Endothelial cell of umbilical vein (primary cell): ENCODE measurements at regions not wholly inside any gene's neighbourhood (a gene's known extent, or its start where the extent isn't known, plus 50 kb on each side); places are given as distances from the start of the nearest gene placed in this dataset.

ENCODE experiments used
- BruUV-seq: library from RNA; stranded (reverse); fragments of 400-500 nt; replicated peaks from 2 replicates; lab custom pipeline; 2021; lab: Mats Ljungman, UMichigan
- CTCF ChIA-PET: fragments of 300-600, 350-600 bp; sonication (Branson Sonifier 250); formaldehyde crosslinking; loops from one replicate; lab custom pipeline; 2021; ENCODE audit warnings: antibody characterized with exemption, inconsistent platforms; lab: Charles Lee
- POLR2A ChIA-PET: fragments of 300-600, 350-600 bp; sonication (Branson Sonifier 250); formaldehyde crosslinking; loops from one replicate; lab custom pipeline; 2021; ENCODE audit warnings: antibody characterized with exemption, inconsistent platforms; lab: Charles Lee
- DNase-seq: peaks from one replicate; pipeline ENCODE4 v3.0.0-alpha.2; 2011; ENCODE audit warnings: low read depth, low spot score
- FAIRE-seq: peaks from 2 replicates; lab custom pipeline; 2011; peaks lifted over from hg19 to GRCh38; lab: Jason Lieb, UNC
- H2AFZ ChIP-seq: 2 replicates; pipeline ENCODE4 v1.6.0; 2012; ENCODE audit warnings: low read depth, low read length, control low read depth, inconsistent platforms
- H3K27ac ChIP-seq: 2 replicates; pipeline ENCODE4 v1.5.1; 2011; ENCODE audit warnings: low read depth, mild to moderate bottlenecking, control low read depth, low read length, moderate library complexity; ENCODE audit not compliant: insufficient read depth
- H3K27me3 ChIP-seq, 2 experiments: 2 replicates each; pipeline versions ENCODE4 v1.6.0 to v1.6.1; 2011; ENCODE audit warnings: low read length in 2 of 2, mixed read lengths in 1 of 2; ENCODE audit not compliant: control insufficient read depth in 2 of 2, insufficient read depth in 2 of 2
- H3K36me3 ChIP-seq, 2 experiments: 2 replicates in 1 of 2; 3 replicates in 1 of 2; pipeline ENCODE4 v1.5.1; 2011; ENCODE audit warnings: low read length in 2 of 2, mild to moderate bottlenecking in 1 of 2, moderate library complexity in 1 of 2; ENCODE audit not compliant: control insufficient read depth in 2 of 2, insufficient read depth in 2 of 2; ENCODE audit errors: extremely low read depth in 1 of 2
- H3K4me1 ChIP-seq: 3 replicates; pipeline ENCODE4 v1.5.1; 2011; ENCODE audit warnings: mild to moderate bottlenecking, low read length; ENCODE audit not compliant: control insufficient read depth, insufficient read depth; ENCODE audit errors: extremely low read depth
- H3K4me2 ChIP-seq: 2 replicates; pipeline ENCODE4 v1.6.1; 2011; ENCODE audit warnings: low read length, control low read depth, mixed read lengths; ENCODE audit not compliant: insufficient read depth
- H3K4me3 ChIP-seq, 3 experiments: fragments of 200-600 bp in 1 of 3; sonication (generic), shearing (Covaris generic) in 1 of 3; replicated peaks in 1 of 3; 2 replicates each; pipeline ENCODE4 v1.5.1; 2011 to 2016; ENCODE audit warnings: control low read depth in 3 of 3, low read length in 3 of 3, mild to moderate bottlenecking in 2 of 3, inconsistent platforms in 1 of 3, low read depth in 1 of 3, moderate library complexity in 1 of 3; ENCODE audit not compliant: insufficient read depth in 1 of 3
- H3K79me2 ChIP-seq: 2 replicates; pipeline ENCODE4 v1.6.0; 2012; ENCODE audit warnings: low read length, inconsistent platforms; ENCODE audit not compliant: control insufficient read depth, insufficient read depth
- H3K9ac ChIP-seq: replicated peaks from 2 replicates; pipeline ENCODE3; 2011; ENCODE audit warnings: low read length, control low read depth; ENCODE audit not compliant: insufficient read depth; ENCODE audit errors: extremely low read depth
- H3K9me1 ChIP-seq: replicated peaks from 3 replicates; pipeline ENCODE4 v1.6.0; 2011; ENCODE audit warnings: mild to moderate bottlenecking, low read length; ENCODE audit not compliant: control insufficient read depth, insufficient read depth; ENCODE audit errors: extremely low read depth
- H3K9me3 ChIP-seq: replicated peaks from 2 replicates; pipeline ENCODE4 v1.5.1; 2012; ENCODE audit warnings: low read length, inconsistent platforms; ENCODE audit not compliant: control insufficient read depth, insufficient read depth
- H4K20me1 ChIP-seq: replicated peaks from 2 replicates; pipeline ENCODE3; 2011; ENCODE audit warnings: mild to moderate bottlenecking, low read length; ENCODE audit not compliant: control insufficient read depth, insufficient read depth; ENCODE audit errors: extremely low read depth
- CTCF ChIP-seq, 2 donors: IDR thresholded peaks; 1 replicate in 1 of 2; 2 replicates in 1 of 2; pipeline ENCODE4 v1.5.1; 2011; ENCODE audit warnings: low read length in 2 of 2, mild to moderate bottlenecking in 2 of 2, moderate library complexity in 2 of 2, control low read depth in 1 of 2, inconsistent platforms in 1 of 2, low read depth in 1 of 2; ENCODE audit not compliant: insufficient read depth in 1 of 2; ENCODE audit errors: extremely low read depth in 1 of 2
- EZH2 ChIP-seq: IDR thresholded peaks from 2 replicates; pipeline ENCODE4 v1.6.1; 2012; ENCODE audit warnings: borderline replicate concordance, low read depth, mild to moderate bottlenecking, moderate library complexity, low read length, inconsistent platforms; ENCODE audit not compliant: severe bottlenecking
- FOS ChIP-seq: IDR thresholded peaks from 2 replicates; pipeline ENCODE4 v1.6.1; 2011; ENCODE audit warnings: mild to moderate bottlenecking, low read length, moderate library complexity, borderline replicate concordance; ENCODE audit not compliant: insufficient read depth
- GATA2 ChIP-seq: IDR thresholded peaks from 2 replicates; pipeline ENCODE4 v1.7.0; 2011; ENCODE audit warnings: low read depth, mild to moderate bottlenecking, moderate library complexity, mixed read lengths, low read length; ENCODE audit not compliant: insufficient read length, insufficient read depth
- JUN ChIP-seq: IDR thresholded peaks from 2 replicates; pipeline ENCODE4 v1.6.1; 2011; ENCODE audit warnings: borderline replicate concordance, low read depth; ENCODE audit not compliant: insufficient read length, insufficient read depth
- MAX ChIP-seq: IDR thresholded peaks from 2 replicates; pipeline ENCODE4 v1.6.1; 2011; ENCODE audit not compliant: insufficient read depth, insufficient read length
- MYC ChIP-seq: IDR thresholded peaks from one replicate; pipeline ENCODE4 v1.6.1; 2011; ENCODE audit warnings: mild to moderate bottlenecking, low read depth, low read length
- POLR2A ChIP-seq: IDR thresholded peaks from 2 replicates; pipeline ENCODE4 v1.6.1; 2012; ENCODE audit warnings: low read depth, mild to moderate bottlenecking, control low read depth, low read length
- POLR2AphosphoS5 ChIP-seq: IDR thresholded peaks from 2 replicates; pipeline ENCODE4 v1.6.1; 2012; ENCODE audit warnings: low read depth, mild to moderate bottlenecking, control low read depth, low read length, moderate library complexity; ENCODE audit not compliant: insufficient read depth
- dilution Hi-C: fragments of 300-500 bp; cut with MboI; formaldehyde crosslinking; loops from one replicate; pipeline ENCODE4 v1.15.0; 2019; ENCODE audit warnings: low sequenced_read_pairs; ENCODE audit not compliant: extremely low pct_ligation_motif_present
- intact Hi-C: fragments of 100-400 bp; cut with micrococcal nuclease; formaldehyde crosslinking; loops from one replicate; pipeline ENCODE4 v1.10.0; 2022

- FAIRE-seq (no peak), DNase-seq (no peak)
- no peaks in the 10 kb centered on the region for H3K9me1 ChIP-seq
- TF ChIP-seq POLR2A: no peak
- no peak for TF ChIP-seq FOS
- no peak for TF ChIP-seq CTCF (IDR thresholded peaks at IDR 0.05; ENCODE audit: extremely low read depth in 1 of 2, insufficient read depth in 1 of 2, low read depth in 1 of 2, low read length in 2 of 2)
- no peak for TF ChIP-seq POLR2AphosphoS5
- no peak for TF ChIP-seq MYC
- TF ChIP-seq EZH2: no peak
- TF ChIP-seq GATA2: no peak
- no peak for TF ChIP-seq JUN
- TF ChIP-seq MAX: no peak
- no TSS peak for BruUV-seq
- intact Hi-C loops (no loop called here), dilution Hi-C loops (no loop called here)
- no peaks in the 10 kb centered on the region for H3K27me3 ChIP-seq
- H3K27ac ChIP-seq: no peak overlapping the region
- no peaks in the 10 kb centered on the region for H3K4me1 ChIP-seq
- H3K36me3 ChIP-seq: no peaks in the 10 kb centered on the region
- no peaks in the 10 kb centered on the region for H4K20me1 ChIP-seq
- no peak overlapping the region for H2AFZ ChIP-seq
- H3K9me3 ChIP-seq: no peaks in the 10 kb centered on the region
- H3K9ac ChIP-seq: no peak overlapping the region
- ChIA-PET POLR2A (no interaction called here), CTCF (interaction anchor here (1.5 kb wide), 1 partner anchor 10 kb away, joined by 4 read pairs; no protein-coding TSS in a partner anchor)
- no peak overlapping the region for H3K4me2 ChIP-seq
- H3K4me3 ChIP-seq: no peak overlapping the region
- no peaks in the 10 kb centered on the region for H3K79me2 ChIP-seq
Observed at GRCh38 chr14:89524990-89525667, 108.1 kb upstream of the FOXN3 start.
